ENCODE measurements at regions not wholly inside any gene's neighbourhood (a gene's known extent, or its start where the extent isn't known, plus 50 kb on each side); places are given as distances from the start of the nearest gene placed in this dataset.

GRCh38 chr3:127139601-127140500 lies 53.1 kb upstream of the PRR23E start:
- DNase-seq = no peak

- no peak for DNase-seq
Measured at GRCh38 chr3:127140501-127141460, 52.1 kb upstream of the PRR23E start.

GRCh38 chr3:127141921-127142730 lies 50.8 kb upstream of the PRR23E start:
- no peak for DNase-seq

All from eye (tissue), 1 donor.